ENCODE measurements at regions not wholly inside any gene's neighbourhood (a gene's known extent, or its start where the extent isn't known, plus 50 kb on each side); places are given as distances from the start of the nearest gene placed in this dataset.

GRCh38 chr4:141905751-141906150 lies 269.4 kb downstream of the IL15 start:
- H3K9me3 Mint-ChIP-seq: no peaks in the 10 kb centered on the region
- no peak for DNase-seq
- no peaks in the 10 kb centered on the region for H3K4me1 Mint-ChIP-seq
- H3K27me3 Mint-ChIP-seq: peaks cover 0 to 5% (median 0%) of the 10 kb centered on the region in 5 donors
- no peak overlapping the region for H3K27ac Mint-ChIP-seq
- POLR2A ChIA-PET: no interaction called here
- H3K4me3 Mint-ChIP-seq: no peak overlapping the region
- H3K36me3 Mint-ChIP-seq: no peaks in the 10 kb centered on the region
- no peak for ATAC-seq

GRCh38 chr4:141909541-141909940 lies 273.2 kb downstream of the IL15 start:
- Mint-ChIP-seq H3K27ac (no peak overlapping the region), H3K4me1 (no peaks in the 10 kb centered on the region), H3K27me3 (peaks cover 0 to 6% (median 0%) of the 10 kb centered on the region in 5 donors), H3K36me3 (no peaks in the 10 kb centered on the region), H3K9me3 (no peaks in the 10 kb centered on the region), H3K4me3 (no peak overlapping the region)
- DNase-seq: no peak
- ATAC-seq: no peak
- POLR2A ChIA-PET: no interaction called here

GRCh38 chr4:141912831-141913230 lies 276.4 kb downstream of the IL15 start:
- Mint-ChIP-seq H3K27ac (no peak overlapping the region), H3K27me3 (peaks cover 0 to 6% (median 0%) of the 10 kb centered on the region in 5 donors), H3K36me3 (no peaks in the 10 kb centered on the region), H3K4me3 (no peak overlapping the region), H3K4me1 (no peaks in the 10 kb centered on the region), H3K9me3 (no peaks in the 10 kb centered on the region)
- POLR2A ChIA-PET: no interaction called here
- ATAC-seq (no peak), DNase-seq (no peak)

GRCh38 chr4:141913928-141914327 lies 277.5 kb downstream of the IL15 start:
- no peak overlapping the region for H3K27ac Mint-ChIP-seq
- no peak for ATAC-seq
- no peaks in the 10 kb centered on the region for H3K36me3 Mint-ChIP-seq
- H3K4me3 Mint-ChIP-seq: no peak overlapping the region
- no peak for DNase-seq
- no peaks in the 10 kb centered on the region for H3K4me1 Mint-ChIP-seq
- POLR2A ChIA-PET: no interaction called here
- H3K9me3 Mint-ChIP-seq: no peaks in the 10 kb centered on the region
- H3K27me3 Mint-ChIP-seq: peaks cover 0 to 6% (median 0%) of the 10 kb centered on the region in 5 donors

GRCh38 chr4:141914746-141915145 lies 278.4 kb downstream of the IL15 start:
- Mint-ChIP-seq H3K36me3 (no peaks in the 10 kb centered on the region), H3K27me3 (peaks cover 0 to 6% (median 0%) of the 10 kb centered on the region in 5 donors)

GRCh38 chr4:141919649-141920048 lies 283.3 kb downstream of the IL15 start:
- POLR2A ChIA-PET: no interaction called here
- DNase-seq (no peak), ATAC-seq (no peak)
- Mint-ChIP-seq H3K36me3 (no peaks in the 10 kb centered on the region), H3K27me3 (peaks cover 0 to 2% (median 0%) of the 10 kb centered on the region in 5 donors), H3K4me3 (no peak overlapping the region), H3K4me1 (no peaks in the 10 kb centered on the region), H3K9me3 (peaks cover 0 to 2% (median 0%) of the 10 kb centered on the region in 9 donors), H3K27ac (no peak overlapping the region)

More at GRCh38 chr4:141914746-141915145, 278.4 kb downstream of the IL15 start:
- ATAC-seq (no peak), DNase-seq (no peak)
- POLR2A ChIA-PET: no interaction called here
- H3K4me1 Mint-ChIP-seq: no peaks in the 10 kb centered on the region
- H3K4me3 Mint-ChIP-seq: no peak overlapping the region
- H3K27ac Mint-ChIP-seq: no peak overlapping the region
- no peaks in the 10 kb centered on the region for H3K9me3 Mint-ChIP-seq

GRCh38 chr4:141921293-141921692 lies 284.9 kb downstream of the IL15 start:
- Mint-ChIP-seq H3K27ac (no peak overlapping the region), H3K27me3 (peaks cover 0 to 2% (median 0%) of the 10 kb centered on the region in 5 donors)

GRCh38 chr4:141922236-141922635 lies 285.9 kb downstream of the IL15 start:
- Mint-ChIP-seq H3K9me3 (peaks cover 0 to 2% (median 0%) of the 10 kb centered on the region in 9 donors), H3K36me3 (no peaks in the 10 kb centered on the region), H3K4me1 (no peaks in the 10 kb centered on the region), H3K4me3 (no peak overlapping the region), H3K27ac (no peak overlapping the region), H3K27me3 (peaks cover 0 to 2% (median 0%) of the 10 kb centered on the region in 5 donors)
- no peak for ATAC-seq
- DNase-seq: no peak
- POLR2A ChIA-PET: no interaction called here

More at GRCh38 chr4:141921293-141921692, 284.9 kb downstream of the IL15 start:
- ATAC-seq (no peak), DNase-seq (no peak)
- H3K4me1 Mint-ChIP-seq: no peaks in the 10 kb centered on the region
- H3K36me3 Mint-ChIP-seq: no peaks in the 10 kb centered on the region
- H3K4me3 Mint-ChIP-seq: no peak overlapping the region
- POLR2A ChIA-PET: no interaction called here
- H3K9me3 Mint-ChIP-seq: peaks cover 0 to 2% (median 0%) of the 10 kb centered on the region in 9 donors

GRCh38 chr4:141926406-141926805 lies 290.0 kb downstream of the IL15 start:
- H3K4me1 Mint-ChIP-seq: no peaks in the 10 kb centered on the region
- H3K27me3 Mint-ChIP-seq: peaks cover 0 to 2% (median 0%) of the 10 kb centered on the region in 5 donors
- no peak for ATAC-seq
- POLR2A ChIA-PET: no interaction called here
- no peak for DNase-seq
- H3K36me3 Mint-ChIP-seq: no peaks in the 10 kb centered on the region
- H3K4me3 Mint-ChIP-seq: no peak overlapping the region
- peaks cover 0 to 2% (median 0%) of the 10 kb centered on the region in 9 donors for H3K9me3 Mint-ChIP-seq
- no peak overlapping the region for H3K27ac Mint-ChIP-seq

- no peak overlapping the region for H3K27ac Mint-ChIP-seq
Observed at GRCh38 chr4:141932490-141932889, 296.1 kb downstream of the IL15 start.

GRCh38 chr4:141933978-141934377 lies 297.6 kb downstream of the IL15 start:
- peaks cover 0 to 13% (median 2%) of the 10 kb centered on the region in 3 donors for H3K36me3 Mint-ChIP-seq
- DNase-seq (no peak), ATAC-seq (no peak)
- H3K4me1 Mint-ChIP-seq: no peaks in the 10 kb centered on the region
- peaks cover 6 to 25% (median 18%) of the 10 kb centered on the region in 9 donors for H3K9me3 Mint-ChIP-seq
- H3K27ac Mint-ChIP-seq: no peak overlapping the region
- peaks cover 0 to 4% (median 0%) of the 10 kb centered on the region in 5 donors for H3K27me3 Mint-ChIP-seq
- POLR2A ChIA-PET: no interaction called here
- no peak overlapping the region for H3K4me3 Mint-ChIP-seq

More at GRCh38 chr4:141932490-141932889, 296.1 kb downstream of the IL15 start:
- no peaks in the 10 kb centered on the region for H3K4me1 Mint-ChIP-seq
- H3K9me3 Mint-ChIP-seq: peaks cover 0 to 10% (median 7%) of the 10 kb centered on the region in 9 donors
- peaks cover 0 to 7% (median 2%) of the 10 kb centered on the region in 3 donors for H3K36me3 Mint-ChIP-seq
- ATAC-seq: no peak
- POLR2A ChIA-PET: no interaction called here
- H3K4me3 Mint-ChIP-seq: no peak overlapping the region
- DNase-seq: no peak
- peaks cover 0 to 4% (median 1%) of the 10 kb centered on the region in 5 donors for H3K27me3 Mint-ChIP-seq

- Mint-ChIP-seq H3K27ac (no peak overlapping the region), H3K4me1 (no peaks in the 10 kb centered on the region), H3K4me3 (no peak overlapping the region), H3K9me3 (peaks cover 0 to 4% (median 0%) of the 10 kb centered on the region in 9 donors), H3K27me3 (no peaks in the 10 kb centered on the region), H3K36me3 (no peaks in the 10 kb centered on the region)
- no peak for DNase-seq
- no peak for ATAC-seq
- POLR2A ChIA-PET: interaction anchor here (0.6 kb wide), 1 partner anchor 23 kb away, joined by 3 read pairs; no protein-coding TSS in a partner anchor
Observed at GRCh38 chr4:141955696-141956095, 319.3 kb downstream of the IL15 start.

GRCh38 chr4:141957416-141957815 lies 321.0 kb downstream of the IL15 start:
- ATAC-seq: no peak
- POLR2A ChIA-PET: no interaction called here
- H3K36me3 Mint-ChIP-seq: no peaks in the 10 kb centered on the region

GRCh38 chr4:141962486-141962885 lies 326.1 kb downstream of the IL15 start:
- DNase-seq (no peak), ATAC-seq (no peak)
- no peak overlapping the region for H3K4me3 Mint-ChIP-seq
- POLR2A ChIA-PET: no interaction called here
- H3K27ac Mint-ChIP-seq: no peak overlapping the region
- H3K9me3 Mint-ChIP-seq: peaks cover 0 to 12% (median 4%) of the 10 kb centered on the region in 9 donors
- no peaks in the 10 kb centered on the region for H3K36me3 Mint-ChIP-seq
- peaks cover 0 to 2% (median 0%) of the 10 kb centered on the region in 4 donors for H3K4me1 Mint-ChIP-seq
- H3K27me3 Mint-ChIP-seq: peaks cover 2 to 23% (median 6%) of the 10 kb centered on the region in 5 donors

More at GRCh38 chr4:141957416-141957815, 321.0 kb downstream of the IL15 start:
- H3K27me3 Mint-ChIP-seq: peaks cover 0 to 3% (median 0%) of the 10 kb centered on the region in 5 donors
- DNase-seq: no peak
- no peaks in the 10 kb centered on the region for H3K4me1 Mint-ChIP-seq
- no peaks in the 10 kb centered on the region for H3K9me3 Mint-ChIP-seq
- H3K27ac Mint-ChIP-seq: no peak overlapping the region
- no peak overlapping the region for H3K4me3 Mint-ChIP-seq

Data from naive thymus-derived CD8-positive, alpha-beta T cell (primary cell).